Upper lobe of left lung (tissue), 4 donors: ENCODE measurements at regions not wholly inside any gene's neighbourhood (a gene's known extent, or its start where the extent isn't known, plus 50 kb on each side); places are given as distances from the start of the nearest gene placed in this dataset.

Source experiments
- EP300 ChIP-seq, 4 donors: sonication (generic); formaldehyde crosslinking; IDR thresholded peaks; one replicate each; pipeline ENCODE4 v1.5.1; 2017; ENCODE audit warnings: antibody characterized with exemption in 4 of 4, control low read depth in 2 of 4
- POLR2A ChIP-seq, 4 donors: fragments of 450-650 bp; IDR thresholded peaks; one replicate each; pipeline ENCODE4 v1.5.1; 2016 to 2017; ENCODE audit warnings: antibody characterized with exemption in 4 of 4, mild to moderate bottlenecking in 2 of 4
- TF ChIP-seq, protein P1 (sequence below), 6 experiments: fragments of 450-650 bp in 4 of 6; fragments of 200-600 bp in 2 of 6; sonication (generic) in 2 of 6; IDR thresholded peaks; one replicate each; pipeline ENCODE4 v1.5.1; 2016 to 2019; ENCODE audit warnings: antibody characterized with exemption in 6 of 6

DNA sequence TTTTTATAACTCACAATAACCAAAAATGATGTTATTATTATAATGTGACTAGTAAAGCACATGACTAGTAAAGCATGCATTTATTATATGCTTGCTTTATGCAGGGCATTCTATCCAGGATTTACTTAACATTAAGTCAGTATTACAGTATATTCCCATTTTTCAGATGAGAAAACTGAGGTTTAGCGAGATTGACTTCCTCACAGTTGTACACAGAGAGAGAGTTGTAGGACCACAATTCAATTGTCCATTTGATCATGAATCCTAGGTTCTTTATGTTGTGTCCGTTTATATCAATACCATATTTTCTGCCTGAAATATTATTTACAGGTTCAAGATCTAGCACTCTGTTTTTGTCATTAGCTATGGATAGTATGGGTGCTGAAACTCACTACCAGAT, 301.5 kb downstream of the PRL start:
- TF ChIP-seq, protein P1, sequence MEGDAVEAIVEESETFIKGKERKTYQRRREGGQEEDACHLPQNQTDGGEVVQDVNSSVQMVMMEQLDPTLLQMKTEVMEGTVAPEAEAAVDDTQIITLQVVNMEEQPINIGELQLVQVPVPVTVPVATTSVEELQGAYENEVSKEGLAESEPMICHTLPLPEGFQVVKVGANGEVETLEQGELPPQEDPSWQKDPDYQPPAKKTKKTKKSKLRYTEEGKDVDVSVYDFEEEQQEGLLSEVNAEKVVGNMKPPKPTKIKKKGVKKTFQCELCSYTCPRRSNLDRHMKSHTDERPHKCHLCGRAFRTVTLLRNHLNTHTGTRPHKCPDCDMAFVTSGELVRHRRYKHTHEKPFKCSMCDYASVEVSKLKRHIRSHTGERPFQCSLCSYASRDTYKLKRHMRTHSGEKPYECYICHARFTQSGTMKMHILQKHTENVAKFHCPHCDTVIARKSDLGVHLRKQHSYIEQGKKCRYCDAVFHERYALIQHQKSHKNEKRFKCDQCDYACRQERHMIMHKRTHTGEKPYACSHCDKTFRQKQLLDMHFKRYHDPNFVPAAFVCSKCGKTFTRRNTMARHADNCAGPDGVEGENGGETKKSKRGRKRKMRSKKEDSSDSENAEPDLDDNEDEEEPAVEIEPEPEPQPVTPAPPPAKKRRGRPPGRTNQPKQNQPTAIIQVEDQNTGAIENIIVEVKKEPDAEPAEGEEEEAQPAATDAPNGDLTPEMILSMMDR (IDR thresholded peaks at IDR 0.05): no peak
- TF ChIP-seq POLR2A (IDR thresholded peaks at IDR 0.05) (no peak), EP300 (IDR thresholded peaks at IDR 0.05) (no peak)
